ENCODE measurements at regions not wholly inside any gene's neighbourhood (a gene's known extent, or its start where the extent isn't known, plus 50 kb on each side); places are given as distances from the start of the nearest gene placed in this dataset.

GRCh38 chr1:5598824-5599395 is 393.3 kb downstream of the NPHP4 start:
- no peak for DNase-seq (ENCODE audit: low read depth)
- no peak for TF ChIP-seq CTCF (IDR thresholded peaks at IDR 0.05; ENCODE audit: insufficient read depth, low read depth, low read length, missing control alignments)
- no peak overlapping the region for H3K4me3 ChIP-seq (ENCODE audit: low read length)

- TF ChIP-seq CTCF (IDR thresholded peaks at IDR 0.05; ENCODE audit: insufficient read depth, low read depth, low read length, missing control alignments), result no peak
- no peak for DNase-seq (ENCODE audit: low read depth)
- H3K4me3 ChIP-seq (ENCODE audit: low read length), result no peak overlapping the region
These were observed 394.0 kb downstream of the NPHP4 start for GRCh38 chr1:5597991-5598823.

GRCh38 chr1:5597171-5597850 is 394.9 kb downstream of the NPHP4 start:
- no peak overlapping the region for H3K4me3 ChIP-seq (ENCODE audit: low read length)
- TF ChIP-seq CTCF (IDR thresholded peaks at IDR 0.05; ENCODE audit: insufficient read depth, low read depth, low read length, missing control alignments), result no peak
- DNase-seq (ENCODE audit: low read depth), result peak; percentile 25

GRCh38 chr1:5596651-5597050 is 395.6 kb downstream of the NPHP4 start:
- TF ChIP-seq CTCF (IDR thresholded peaks at IDR 0.05; ENCODE audit: insufficient read depth, low read depth, low read length, missing control alignments), result no peak
- no peak overlapping the region for H3K4me3 ChIP-seq (ENCODE audit: low read length)
- DNase-seq (ENCODE audit: low read depth), result no peak

- no peak overlapping the region for H3K4me3 ChIP-seq (ENCODE audit: low read length)
- no peak for TF ChIP-seq CTCF (IDR thresholded peaks at IDR 0.05; ENCODE audit: insufficient read depth, low read depth, low read length, missing control alignments)
- DNase-seq (ENCODE audit: low read depth), result no peak
These were observed 396.6 kb downstream of the NPHP4 start for GRCh38 chr1:5595531-5596170.

- no peak for TF ChIP-seq CTCF (IDR thresholded peaks at IDR 0.05; ENCODE audit: insufficient read depth, low read depth, low read length, missing control alignments)
- no peak for DNase-seq (ENCODE audit: low read depth)
- H3K4me3 ChIP-seq (ENCODE audit: low read length), result no peak overlapping the region
These were observed 397.9 kb downstream of the NPHP4 start for GRCh38 chr1:5594056-5594956.
